GM12873 (cell line): ENCODE measurements at regions not wholly inside any gene's neighbourhood (a gene's known extent, or its start where the extent isn't known, plus 50 kb on each side); places are given as distances from the start of the nearest gene placed in this dataset.

ENCODE experiments used
- TF ChIP-seq, protein P1 (sequence below): IDR thresholded peaks from 2 replicates; pipeline ENCODE4 v1.5.1; 2012; ENCODE audit warnings: low read depth, mild to moderate bottlenecking, moderate library complexity, low read length, control low read depth; ENCODE audit not compliant: insufficient read depth; ENCODE audit errors: missing control alignments

DNA sequence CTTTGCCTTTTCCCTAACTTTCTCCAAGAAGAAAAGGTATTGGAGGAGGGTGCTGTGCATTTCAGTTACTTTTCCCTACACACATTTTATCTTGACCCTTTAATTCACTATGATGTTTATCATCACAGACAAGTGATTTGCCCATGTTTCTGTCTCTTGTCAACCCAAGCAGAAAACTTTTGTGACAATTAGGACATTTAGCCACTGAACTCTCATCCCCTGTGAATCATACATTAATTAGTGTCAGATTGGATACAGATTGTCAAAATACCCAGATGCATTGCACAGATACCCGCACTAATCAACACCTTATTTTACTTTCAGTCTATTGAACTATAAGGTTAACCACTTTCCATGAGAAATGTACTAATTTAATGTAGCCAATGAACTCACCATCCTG lies 912.9 kb downstream of the SORCS1 start:
- TF ChIP-seq, protein P1, sequence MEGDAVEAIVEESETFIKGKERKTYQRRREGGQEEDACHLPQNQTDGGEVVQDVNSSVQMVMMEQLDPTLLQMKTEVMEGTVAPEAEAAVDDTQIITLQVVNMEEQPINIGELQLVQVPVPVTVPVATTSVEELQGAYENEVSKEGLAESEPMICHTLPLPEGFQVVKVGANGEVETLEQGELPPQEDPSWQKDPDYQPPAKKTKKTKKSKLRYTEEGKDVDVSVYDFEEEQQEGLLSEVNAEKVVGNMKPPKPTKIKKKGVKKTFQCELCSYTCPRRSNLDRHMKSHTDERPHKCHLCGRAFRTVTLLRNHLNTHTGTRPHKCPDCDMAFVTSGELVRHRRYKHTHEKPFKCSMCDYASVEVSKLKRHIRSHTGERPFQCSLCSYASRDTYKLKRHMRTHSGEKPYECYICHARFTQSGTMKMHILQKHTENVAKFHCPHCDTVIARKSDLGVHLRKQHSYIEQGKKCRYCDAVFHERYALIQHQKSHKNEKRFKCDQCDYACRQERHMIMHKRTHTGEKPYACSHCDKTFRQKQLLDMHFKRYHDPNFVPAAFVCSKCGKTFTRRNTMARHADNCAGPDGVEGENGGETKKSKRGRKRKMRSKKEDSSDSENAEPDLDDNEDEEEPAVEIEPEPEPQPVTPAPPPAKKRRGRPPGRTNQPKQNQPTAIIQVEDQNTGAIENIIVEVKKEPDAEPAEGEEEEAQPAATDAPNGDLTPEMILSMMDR, result no peak

DNA sequence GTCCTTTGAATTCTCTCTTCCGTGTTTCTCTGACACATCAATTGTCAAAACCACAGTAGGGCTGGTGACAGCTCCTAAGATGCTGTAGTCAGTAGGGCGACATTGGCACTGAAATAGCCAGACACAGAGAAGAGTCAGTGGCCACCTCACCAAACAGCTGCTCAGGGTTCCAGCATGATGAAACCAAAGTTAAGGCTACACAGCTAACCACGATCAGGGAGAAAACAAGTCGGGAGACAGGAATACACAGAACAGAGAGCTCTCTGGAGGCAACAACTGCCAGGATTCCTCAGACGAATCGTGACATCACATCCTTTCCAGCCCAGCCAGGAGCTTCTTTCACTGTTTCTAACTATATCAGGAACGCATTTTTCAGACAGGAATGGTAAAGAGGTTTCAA lies 922.2 kb downstream of the SORCS1 start:
- TF ChIP-seq, protein P1, result no peak

DNA sequence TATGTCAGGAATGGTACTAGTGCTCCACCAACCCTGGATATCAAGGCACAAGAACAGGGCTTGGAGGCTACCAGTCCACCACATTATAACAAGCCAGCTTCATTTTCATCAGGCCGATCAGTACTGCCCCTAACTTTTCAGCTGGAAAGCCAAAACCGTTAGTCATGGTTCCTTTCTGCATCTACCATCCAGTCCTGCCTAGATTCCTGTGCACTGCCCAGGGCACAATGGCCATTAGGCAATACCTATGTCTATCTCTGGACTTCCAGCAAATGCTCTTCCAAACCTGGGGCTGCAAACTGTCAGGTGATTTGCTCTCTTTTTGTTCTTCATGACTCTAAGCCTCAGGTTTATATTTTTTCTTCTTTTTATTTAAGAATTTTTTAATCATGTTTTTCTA lies 937.7 kb downstream of the SORCS1 start:
- TF ChIP-seq, protein P1, result no peak

DNA sequence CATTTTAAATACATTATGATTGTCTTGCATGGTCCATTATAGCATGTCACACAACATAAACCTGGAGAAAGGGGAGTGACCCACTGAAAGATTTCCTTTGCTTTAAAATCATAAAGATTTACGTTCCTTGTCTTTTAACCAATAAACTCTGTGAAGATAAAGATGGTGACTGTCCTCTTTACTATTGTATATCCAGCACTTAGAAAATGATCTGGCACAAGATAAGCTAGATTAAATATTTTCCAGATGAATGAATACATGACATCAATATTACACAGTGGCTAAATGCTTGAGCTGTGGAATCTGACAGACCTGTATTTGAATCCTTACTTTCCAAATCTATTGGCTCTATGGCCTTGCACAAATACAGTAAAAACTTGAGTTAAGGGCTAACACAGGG lies 938.4 kb downstream of the SORCS1 start:
- TF ChIP-seq, protein P1, result no peak

DNA sequence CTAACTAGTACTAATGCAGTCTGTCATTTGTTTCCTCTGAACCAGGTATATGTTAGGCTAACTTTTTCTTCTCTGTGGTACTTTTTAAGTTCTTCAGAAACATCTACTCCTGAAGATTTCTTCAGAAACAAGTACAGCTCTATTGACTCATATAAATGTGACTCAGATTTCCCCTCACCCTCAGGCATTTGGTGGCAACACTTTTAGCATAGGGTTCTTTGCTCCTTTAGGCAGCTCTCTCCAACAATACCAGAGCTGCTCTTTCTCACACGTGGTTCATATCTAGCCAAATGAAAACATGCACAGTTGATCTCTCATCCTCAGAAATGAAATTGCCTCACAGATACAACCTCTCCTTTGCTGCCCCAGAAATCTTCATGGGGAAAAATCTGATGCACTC lies 939.8 kb downstream of the SORCS1 start:
- TF ChIP-seq, protein P1, result no peak

DNA sequence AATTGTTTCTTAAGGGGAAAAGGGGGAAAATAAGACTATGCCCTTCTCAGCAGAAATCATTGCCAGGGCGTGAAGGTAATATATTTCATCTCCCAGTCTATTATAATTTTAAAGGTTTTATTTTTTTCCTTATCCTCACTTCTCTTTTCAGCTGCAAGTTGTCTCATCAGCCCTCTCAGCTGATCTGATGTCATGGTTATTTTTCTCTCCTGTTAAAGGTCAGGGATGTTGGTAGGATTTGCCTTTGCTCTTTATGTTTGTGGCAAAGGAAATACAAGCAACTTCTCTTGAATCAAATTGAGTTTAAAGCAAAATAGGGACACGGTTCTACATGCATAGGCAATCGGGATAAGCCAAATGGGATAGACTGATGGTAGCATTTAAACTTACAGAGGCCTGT lies 946.9 kb downstream of the SORCS1 start:
- TF ChIP-seq, protein P1, result no peak

DNA sequence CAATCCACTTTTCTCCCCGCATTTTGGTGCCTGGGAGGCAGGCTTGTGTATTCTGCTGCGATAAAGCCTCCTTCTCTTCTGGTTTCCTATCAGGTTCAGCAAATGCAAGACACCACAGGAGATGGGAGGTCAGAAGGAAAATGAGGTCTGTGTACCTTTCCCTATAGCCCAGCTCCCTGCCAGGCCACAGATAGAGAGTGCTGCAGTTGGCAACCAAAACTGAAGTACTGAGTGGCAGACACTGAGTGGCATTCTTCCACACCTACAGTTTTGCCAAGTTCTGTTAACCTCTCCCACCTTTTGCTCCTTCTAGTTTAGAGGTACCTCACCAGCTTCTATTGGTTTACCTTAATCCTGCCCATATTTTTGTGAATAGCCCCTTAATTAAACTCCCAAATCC lies 948.4 kb downstream of the SORCS1 start:
- TF ChIP-seq, protein P1, result no peak

DNA sequence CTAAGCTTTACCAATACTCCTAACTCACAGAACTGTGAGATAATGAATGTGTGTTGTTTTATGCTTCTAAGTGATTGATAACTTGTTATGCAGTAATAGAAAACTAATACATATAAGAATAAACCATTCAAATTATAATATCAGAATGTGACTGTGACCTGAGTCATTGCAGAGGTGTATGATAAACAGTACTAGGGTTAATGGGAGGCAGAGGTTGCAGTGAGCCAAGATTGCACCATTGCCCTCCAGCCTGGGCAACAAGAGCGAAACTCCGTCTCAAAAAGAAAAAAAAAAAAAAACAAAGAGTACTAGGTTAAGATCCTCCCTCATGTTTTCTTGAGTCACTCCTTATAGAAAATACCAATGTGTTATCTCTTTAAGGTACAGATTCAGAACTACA lies 950.3 kb downstream of the SORCS1 start:
- TF ChIP-seq, protein P1, result no peak
